CD4-positive, alpha-beta T cell treated with Interleukin-15 for 4 hours (primary cell): ENCODE measurements at regions not wholly inside any gene's neighbourhood (a gene's known extent, or its start where the extent isn't known, plus 50 kb on each side); places are given as distances from the start of the nearest gene placed in this dataset.

Experiments
- DNase-seq: peaks from one replicate; pipeline ENCODE4 v3.0.0-alpha.2; 2020; ENCODE audit warnings: low spot score

DNA sequence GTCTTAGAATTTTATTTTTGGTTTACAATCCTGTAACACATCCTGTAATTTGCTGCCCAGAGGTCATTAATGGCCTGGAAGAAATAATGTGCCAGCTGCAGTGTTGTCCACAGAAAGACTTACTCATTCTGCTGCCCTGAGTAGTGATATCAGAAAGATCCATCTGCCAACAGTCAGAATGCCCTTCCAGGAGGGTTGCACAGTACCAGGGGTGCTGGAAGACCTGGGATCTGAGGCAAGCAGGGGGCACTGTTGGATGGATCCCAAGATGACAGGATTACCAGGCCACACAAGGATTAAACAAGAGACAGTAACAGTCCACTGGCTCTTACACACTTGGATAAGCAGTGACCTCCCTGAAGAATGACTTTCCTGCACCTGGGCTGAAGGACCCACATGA lies 93.8 kb upstream of the TOP3B start:
- DNase-seq, result no peak

- DNase-seq, result no peak
These were observed 93.0 kb upstream of the TOP3B start for GRCh38 chr22:22075382-22076163.

- DNase-seq, result no peak
These were observed 92.2 kb upstream of the TOP3B start for GRCh38 chr22:22074634-22075381.

- DNase-seq, result no peak
These were observed 91.4 kb upstream of the TOP3B start for GRCh38 chr22:22073769-22074561.

DNA sequence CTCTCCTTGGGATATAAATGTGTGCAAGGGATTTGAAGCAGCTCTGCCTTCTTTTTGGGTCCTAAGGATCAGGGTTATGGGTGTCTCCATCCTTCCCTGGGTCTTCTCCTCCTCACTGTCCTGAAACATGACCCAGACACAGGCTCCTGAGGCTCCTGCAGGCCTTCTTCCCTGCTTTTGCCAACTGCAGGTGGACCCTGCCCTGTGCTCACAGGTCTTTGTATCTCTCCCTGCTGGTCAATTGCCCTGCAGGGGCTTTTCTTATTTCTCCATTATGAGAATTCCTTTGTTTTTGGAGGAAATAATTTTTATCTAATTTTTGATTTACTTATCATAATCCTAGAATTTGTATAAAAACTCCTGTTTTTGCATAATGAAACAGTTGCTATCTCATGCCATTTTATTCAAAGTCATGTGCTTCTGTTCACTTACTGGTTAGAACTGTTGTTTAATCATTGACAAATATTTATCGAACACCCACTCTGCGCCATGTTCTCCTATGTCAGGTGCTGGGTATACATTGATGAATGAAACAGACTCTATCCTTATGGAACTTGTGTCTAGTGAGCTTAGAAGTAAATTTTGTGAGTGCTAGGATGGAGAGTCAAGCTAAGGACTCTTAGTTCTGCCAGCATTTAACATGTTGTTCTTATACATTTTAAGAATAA lies 89.7 kb upstream of the TOP3B start:
- DNase-seq, result no peak

DNA sequence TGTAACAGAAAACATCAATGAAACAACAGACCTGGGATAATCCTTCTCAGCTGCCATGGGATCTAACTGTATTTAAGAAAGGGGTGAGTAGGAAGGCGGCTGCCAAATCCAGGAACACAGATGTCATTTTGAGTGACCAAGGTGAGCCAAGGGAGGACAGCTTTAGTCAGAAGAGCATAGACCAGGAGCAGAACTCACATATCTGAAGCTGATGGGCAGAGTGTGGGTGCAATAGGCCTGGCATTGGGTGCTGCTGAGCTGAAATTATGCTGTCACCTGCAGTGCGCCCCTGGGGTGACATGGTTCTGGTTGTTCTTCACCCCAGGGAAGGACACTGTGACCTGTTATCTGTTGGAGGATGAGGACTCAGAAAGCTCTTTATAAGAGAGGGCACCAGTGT lies 88.9 kb upstream of the TOP3B start:
- no peak for DNase-seq

DNA sequence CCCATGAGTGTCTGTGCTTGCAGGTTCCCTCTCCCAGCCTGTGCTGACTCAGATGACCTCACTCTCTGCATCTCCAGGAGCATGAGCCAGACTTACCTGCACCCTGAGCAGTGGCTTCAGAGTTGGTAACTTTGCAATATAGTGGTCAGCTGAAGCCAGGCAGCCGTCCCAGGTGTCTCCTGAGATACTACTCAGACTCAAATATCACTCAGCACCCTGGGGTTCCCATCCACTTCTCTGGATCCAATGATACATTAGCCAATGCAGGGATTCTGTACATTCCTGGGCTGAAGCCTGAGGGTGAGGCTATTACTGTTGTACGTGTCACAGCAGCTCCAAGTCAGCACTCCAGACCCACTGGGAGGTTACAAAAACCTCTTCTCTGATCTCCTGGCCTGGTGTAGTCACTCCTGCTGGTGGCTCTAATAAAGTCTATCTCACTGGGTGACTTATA lies 87.8 kb upstream of the TOP3B start:
- DNase-seq, result no peak

- DNase-seq, result no peak
These were observed 87.1 kb upstream of the TOP3B start for GRCh38 chr22:22069450-22070370.

DNA sequence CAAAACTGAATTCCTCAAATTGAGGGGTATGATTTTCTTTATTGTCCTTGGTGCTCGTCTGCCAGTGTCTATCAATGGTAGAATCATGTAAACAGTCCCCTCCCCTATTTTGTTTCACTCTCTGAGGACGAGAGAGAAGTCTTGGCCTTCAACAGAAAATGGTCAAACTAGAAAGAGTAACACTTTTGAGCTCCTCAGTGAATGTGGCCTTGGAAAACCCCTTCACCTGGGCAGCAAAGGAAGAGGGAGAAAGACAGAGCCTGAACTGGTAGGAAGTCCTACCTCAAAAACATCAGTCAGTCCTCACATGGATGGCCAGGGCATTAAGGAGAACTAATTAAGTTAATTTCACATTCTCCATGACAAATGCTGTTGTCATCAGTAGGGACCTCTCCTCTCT lies 86.1 kb upstream of the TOP3B start:
- DNase-seq, result no peak

GRCh38 chr22:22068025-22068424 lies 85.4 kb upstream of the TOP3B start:
- DNase-seq, result no peak

GRCh38 chr22:22067192-22067591 lies 84.6 kb upstream of the TOP3B start:
- DNase-seq, result no peak

DNA sequence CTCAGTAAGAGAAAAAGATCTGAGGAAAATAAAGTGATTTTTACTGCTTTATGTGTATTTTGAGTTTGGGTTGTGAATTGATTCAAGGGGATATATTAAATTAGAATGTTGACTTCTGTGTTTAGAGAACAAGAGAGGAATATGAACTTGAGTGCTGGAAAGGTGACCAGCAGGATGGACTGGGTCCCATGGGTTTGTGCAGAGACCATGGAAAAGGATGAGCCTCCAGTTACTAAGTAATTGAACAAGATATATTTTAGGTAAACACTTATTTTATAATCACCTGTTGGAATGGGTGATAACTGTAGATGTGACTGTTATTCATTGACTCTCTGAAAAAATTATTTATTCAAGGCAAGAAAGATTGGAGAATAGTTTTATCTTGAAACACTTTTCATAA lies 82.0 kb upstream of the TOP3B start:
- no peak for DNase-seq

DNA sequence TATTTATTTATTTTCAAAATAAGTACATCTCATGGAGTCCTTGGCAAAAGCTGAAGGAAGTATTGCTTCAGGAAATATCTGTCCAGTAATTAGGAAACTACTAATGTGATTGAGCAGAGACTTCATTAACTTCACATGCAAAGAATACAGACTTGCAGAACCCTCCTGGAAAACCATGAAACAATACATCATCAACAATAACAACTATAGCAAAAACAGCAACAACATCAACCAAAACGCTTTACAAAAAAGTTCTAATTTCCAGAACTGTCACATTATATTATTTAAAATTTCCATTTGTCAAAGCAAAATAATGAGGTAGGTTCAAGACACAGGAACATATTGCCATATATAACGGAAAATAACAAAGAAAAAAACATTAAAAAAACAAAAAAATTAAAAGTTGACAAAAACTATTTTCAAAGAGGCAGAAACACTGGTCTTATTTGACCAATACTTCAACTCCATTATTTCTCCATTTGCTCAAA lies 79.8 kb upstream of the TOP3B start:
- DNase-seq, result no peak

DNA sequence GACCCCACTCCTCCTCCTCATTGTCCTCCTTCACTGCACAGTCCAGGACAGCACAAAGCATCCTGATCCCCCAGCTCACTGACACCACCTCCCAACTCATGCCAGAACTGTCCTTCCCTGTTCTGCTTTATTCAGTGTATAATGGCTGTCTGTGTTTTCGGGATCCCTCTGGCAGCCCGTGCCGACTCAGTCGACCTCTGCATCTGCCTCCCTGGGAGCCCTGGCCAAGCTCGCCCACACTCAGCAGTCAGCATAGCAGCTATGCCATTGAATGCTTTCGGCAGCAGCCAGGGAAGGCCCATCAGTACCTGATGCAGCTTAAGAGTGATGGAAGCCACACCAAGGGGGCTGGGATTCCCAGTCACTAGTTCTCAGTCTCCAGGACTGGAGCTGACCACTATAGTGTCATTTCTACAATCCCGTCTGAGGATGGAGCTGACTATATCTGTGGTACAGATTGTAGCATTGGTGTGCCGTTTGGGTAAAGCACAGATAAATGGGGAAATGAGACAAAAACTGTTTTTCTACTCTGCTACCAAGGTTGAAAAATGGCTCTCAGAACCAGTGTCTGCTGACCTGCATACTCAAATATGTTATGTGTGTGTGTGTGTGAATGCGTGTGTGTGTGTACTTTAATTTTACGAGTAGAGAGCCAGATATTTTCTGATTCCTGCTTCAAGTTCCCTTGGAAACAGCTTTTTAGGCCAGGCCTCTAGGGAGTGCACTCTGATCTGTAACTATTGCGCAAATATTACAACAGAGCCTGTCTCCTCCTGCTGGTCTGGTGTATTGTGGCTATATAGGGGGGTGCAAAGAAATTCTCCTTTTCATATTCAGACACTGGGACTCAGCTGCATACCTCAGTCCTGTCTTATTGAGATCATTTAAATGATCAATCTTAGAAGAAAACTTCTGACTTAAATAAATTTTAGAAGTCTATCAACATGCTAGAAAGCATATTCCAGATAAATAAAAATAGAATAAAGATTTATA lies 78.8 kb upstream of the TOP3B start:
- no peak for DNase-seq

GRCh38 chr22:22060200-22061084 lies 77.9 kb upstream of the TOP3B start:
- DNase-seq, result peak; percentile 30

DNA sequence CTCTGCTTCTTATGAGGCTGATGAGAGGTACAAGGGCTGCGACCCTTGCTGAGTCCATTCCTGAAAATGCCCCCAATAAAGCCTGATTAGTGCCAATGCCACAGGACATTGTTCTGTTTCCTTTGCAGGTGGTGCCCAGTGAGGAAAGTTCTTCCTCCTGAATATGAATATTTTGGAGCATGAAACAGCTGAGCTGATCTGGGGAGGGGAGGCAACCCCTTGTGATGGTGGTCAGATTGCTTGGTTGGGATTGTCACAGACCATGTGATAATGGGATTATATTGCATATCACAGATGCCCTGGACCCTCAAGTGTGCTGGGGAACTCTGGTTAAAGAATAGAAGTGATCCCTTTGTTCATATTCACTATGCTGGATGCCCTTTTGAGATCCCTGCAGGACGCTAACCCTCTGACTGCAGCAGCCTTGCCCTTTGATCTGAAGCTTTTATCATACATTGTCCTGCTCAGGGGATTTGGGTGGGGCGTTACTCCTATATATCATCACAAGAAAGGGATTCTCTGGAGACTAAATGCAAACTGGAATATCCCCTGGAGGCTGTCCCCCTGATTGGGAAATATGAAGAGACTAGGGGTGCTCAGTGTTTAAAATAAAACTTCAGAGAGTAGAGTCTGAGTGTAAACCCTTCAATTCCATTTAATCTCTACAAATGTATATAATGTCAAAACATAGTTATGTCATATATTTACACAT lies 76.9 kb upstream of the TOP3B start:
- no peak for DNase-seq

DNA sequence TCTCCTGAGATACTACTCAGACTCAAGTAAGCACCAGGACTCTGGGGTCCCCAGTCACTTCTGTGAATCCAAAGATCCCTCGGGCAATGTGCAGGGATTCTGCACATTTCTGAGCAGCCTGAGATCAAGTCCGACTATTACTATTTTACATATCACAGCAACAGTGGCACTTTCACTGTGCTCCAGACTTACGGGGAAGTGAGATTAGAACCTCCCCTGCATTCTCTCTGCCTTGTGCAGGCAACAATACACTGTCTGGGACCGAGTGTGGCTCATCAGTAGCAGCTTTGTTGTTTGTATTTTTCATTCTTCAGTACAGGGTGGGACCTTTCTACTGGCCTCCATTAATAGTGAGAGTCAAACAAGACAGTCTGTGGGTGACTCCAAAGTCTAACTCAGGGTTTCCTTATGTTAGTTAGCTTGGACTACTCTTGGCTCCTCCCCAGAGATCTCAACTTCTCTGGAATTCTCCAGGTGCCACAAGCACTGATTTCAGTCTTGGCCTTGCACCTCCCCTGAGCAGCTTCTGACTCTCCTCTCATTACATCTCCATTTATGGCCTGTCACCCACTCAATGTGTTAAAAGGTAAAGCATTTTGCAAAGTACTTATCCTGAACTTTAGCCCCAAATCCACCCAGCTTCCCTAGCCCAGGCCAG lies 76.2 kb upstream of the TOP3B start:
- no peak for DNase-seq
